Activated T-cell treated with anti-CD3 and anti-CD28 coated beads for 4 hours (primary cell): ENCODE measurements at regions not wholly inside any gene's neighbourhood (a gene's known extent, or its start where the extent isn't known, plus 50 kb on each side); places are given as distances from the start of the nearest gene placed in this dataset.
"Not testable (repeated sequence)": the region's sequence is repeated elsewhere in the genome, so short reads cannot be mapped to it uniquely, and the experiment has no call there.

ENCODE experiments used
- DNase-seq: peaks from one replicate; pipeline ENCODE4 v3.0.0-alpha.2; 2020

DNA sequence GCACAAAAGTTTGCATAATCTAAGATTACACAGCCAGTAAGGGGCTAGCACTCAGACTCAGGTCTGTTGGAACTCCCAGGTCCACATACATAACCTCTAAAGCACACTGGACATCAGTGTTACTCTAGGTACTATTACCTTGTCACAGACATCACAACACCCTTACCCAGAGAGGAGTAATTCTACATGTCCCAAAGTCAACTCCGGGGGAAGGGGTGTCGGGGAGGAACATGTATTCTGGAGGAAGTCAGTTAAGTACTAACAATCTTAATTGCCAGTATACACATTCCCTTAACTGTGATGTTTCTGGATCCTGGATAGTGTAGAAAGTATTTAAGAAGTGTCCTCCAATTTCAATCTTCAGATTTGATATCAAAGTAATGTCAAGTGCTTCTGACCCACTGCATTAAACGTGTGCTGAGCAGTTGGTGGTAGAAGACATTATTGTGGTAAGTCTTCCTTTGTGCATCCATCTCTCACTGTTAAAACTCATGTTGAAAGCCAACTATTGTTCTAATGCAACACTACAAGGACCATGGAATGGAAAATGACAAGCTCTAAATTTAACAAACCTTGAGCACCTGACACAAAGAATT is 155.4 kb downstream of the CRPPA start:
- DNase-seq = no peak

DNA sequence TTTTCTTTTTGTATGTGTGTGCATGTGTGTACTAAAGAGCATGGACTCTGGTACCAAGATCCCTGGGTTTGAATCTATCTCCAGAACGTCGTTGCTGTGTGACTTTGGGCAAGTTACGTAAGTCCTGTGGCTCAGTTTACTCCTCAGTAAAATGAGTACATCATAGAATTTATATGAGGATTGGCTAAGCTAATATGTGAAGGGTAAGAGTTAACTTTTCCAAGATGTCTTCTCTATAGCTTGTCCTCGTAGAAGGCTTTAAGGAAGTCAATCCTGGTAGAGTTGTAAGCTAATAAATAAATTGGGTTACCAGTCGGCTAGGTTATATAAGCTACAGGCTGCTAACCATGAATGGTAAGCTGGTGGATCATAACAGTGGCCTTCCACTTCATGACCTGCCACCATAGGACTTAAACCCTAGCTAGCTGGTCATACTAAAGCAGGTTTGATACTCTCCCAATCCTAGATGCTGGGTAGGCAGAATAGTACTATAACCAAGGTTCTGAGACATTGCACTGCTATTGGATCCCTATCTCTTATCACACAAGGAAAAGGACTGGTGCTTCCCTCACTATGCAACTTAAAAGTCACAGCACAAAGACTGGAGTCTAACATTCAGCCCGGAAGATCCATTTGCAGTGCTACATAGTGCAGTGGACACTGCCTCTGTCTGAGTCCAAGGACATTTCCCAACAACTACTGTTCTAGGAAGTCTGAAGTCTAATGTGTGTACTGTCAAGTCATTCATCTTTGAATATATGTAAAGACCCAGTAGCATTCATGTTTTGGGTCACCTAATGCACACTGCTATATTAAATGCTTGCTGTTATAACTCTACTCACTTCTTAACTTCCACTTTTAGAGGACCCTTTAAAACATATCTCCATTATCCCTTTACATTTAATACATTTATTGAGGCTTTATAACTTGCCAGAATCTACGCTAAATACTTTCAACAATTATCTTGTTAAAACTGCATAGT is 156.2 kb downstream of the CRPPA start:
- DNase-seq = no peak

DNA sequence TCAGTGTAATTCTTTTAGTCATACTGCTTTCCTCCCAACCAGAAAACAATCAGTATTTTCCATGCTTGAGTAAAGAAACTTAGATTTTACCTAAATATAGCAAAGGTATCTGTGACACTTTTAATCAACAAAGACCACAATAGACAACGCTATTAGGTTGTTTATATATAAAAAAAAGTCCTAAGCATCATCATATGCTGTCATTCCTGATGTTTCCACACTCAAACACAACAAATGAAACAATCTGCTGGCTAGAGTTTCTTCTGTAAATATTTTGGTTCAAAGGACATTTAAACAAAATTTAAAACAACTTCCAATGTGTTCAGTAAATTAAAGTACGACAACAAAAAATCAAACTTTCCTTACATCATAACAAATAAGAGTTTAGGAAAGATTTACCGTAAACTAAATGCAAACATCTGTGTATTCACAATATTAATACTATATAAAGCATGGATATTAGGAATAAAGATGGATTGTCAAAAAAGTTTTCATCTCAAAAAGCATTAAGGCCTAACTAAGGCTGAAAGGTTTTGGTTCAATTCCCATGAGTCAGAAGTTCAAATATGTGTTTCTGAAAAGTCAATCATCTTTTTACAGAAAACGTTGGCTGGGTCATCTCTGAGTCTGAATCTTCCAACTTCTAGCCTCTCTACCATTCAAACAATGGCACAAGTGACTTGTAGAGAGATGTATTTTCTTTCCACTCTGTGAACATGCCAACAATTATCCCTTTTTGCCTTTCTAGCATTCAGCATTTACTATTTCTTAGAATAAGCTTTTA is 157.1 kb downstream of the CRPPA start:
- no peak for DNase-seq

DNA sequence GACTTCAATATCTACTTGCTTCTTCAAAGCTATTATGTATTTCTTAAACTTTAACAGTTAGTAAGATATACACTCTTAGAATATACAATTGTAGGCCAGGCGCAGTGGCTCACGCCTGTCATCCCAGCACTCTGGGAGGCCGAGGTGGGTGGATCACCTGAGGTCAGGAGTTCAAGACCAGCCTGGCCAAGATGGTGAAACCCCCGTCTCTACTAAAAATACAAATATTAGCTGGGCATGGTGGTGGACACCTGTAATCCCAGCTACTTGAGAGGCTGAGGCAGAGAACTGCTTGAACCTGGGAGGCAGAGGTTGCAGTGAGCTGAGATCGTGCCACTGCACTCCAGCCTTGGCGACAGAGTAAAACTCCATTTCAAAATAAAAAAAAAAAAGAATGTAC is 158.0 kb downstream of the CRPPA start:
- not testable (repeated sequence) for DNase-seq

DNA sequence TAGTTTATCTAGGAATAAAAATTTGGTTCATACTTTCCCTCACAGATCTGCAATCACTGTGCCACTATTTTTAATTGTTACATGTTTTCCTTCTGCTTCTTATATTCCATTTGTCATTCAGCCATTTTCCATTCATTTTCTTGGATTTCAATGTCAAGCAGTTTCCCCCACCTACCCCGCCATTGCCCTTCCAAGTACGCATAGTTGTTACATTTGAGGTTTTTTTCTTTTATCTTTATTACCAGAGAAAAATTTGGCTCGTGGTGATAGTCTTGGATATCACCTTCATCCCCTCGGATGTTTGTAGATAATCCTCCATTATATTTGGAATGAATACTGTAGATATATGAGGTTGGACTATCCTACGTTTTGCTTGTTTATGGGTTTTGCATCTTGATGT is 159.7 kb downstream of the CRPPA start:
- no peak for DNase-seq

DNA sequence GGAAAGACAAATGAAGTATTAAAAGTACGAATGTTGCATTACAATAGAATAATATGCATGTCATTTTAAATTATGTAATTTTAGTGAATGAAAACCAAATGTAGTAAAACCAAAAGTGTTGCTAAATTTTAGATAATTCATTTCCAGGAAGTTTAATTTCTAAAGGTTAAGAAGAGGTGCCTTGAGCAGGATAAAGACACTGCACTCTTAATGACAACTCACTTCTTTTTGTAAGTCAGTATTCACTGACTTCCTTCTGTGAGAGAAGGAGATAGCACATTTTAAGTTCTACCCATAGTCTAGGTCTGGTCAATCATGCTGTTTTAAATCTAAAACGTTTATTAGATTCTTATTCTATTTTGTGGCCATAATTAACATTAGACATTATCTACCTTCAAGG is 160.2 kb downstream of the CRPPA start:
- DNase-seq = no peak

DNA sequence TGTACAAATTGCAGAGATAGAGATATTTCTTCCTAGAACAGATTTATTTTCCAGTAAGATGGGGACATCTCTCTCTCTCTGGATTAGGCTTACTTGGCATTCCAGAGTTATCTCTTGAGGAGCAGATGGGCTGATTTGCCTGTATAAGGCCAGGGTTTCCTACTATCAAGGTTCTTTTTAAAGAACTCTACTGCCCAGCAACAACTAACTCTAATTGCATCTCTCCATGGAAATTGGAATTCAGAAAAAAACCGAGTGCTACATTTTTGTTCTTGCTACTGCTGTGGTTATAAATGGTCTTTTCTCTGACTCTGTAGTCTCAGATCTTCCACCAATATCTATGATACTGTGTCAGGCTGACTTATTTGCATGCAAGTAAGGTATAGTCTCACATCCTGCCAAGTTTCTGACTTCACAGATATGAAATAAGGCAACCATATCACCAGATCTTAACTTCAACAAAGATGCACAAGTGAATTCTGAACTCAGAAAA is 161.1 kb downstream of the CRPPA start:
- DNase-seq = no peak

DNA sequence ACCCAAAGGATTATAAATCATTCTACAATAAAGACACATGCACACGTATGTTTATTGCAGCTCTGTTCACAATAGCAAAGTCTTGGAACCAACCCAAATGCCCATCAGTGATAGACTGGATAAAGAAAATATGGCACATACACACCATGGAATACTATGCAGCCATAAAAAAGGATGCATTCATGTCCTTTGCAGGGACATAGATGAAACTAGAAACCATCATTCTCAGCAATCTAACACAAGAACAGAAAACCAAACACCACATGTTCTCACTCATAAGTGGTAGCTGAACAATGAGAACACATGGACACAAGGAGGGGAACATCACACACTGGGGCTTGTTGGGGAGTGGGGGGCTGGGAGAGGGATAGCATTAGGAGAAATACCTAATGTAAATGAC is 164.9 kb downstream of the CRPPA start:
- not testable (repeated sequence) for DNase-seq

DNA sequence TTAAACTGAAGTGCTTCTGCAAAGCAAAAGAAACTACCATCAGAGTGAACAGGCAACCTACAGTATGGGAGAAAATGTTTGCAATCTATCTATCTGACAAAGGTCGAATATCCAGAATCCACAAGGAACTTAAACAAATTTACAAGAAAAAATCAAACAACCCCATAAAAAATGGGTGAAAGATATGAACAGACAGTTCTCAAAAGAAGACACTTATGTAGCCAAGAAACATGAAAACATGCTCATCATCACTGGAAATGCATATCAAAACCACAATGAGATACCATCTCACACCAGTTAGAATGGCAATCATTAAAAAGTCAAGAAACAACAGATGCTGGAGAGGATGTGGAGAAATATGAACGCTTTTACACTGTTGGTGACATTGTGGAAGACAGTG is 165.4 kb downstream of the CRPPA start:
- DNase-seq = not testable (repeated sequence)

DNA sequence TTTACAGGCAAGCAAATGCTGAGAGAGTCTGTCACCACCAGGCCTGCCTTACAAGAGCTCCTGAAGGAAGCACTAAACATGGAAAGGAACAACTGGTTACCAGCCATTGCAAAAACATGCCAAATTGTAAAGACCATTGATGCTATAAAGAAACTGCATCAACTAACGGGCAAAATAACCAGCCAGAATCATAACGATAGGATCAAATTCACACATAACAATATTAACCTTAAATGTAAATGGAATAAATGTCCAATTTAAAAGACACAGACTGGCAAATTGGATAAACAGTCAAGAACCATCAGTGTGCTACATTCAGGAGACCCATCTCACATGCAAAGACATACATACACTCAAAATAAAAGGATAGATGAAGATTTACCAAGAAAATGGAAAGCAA is 170.7 kb downstream of the CRPPA start:
- not testable (repeated sequence) for DNase-seq

DNA sequence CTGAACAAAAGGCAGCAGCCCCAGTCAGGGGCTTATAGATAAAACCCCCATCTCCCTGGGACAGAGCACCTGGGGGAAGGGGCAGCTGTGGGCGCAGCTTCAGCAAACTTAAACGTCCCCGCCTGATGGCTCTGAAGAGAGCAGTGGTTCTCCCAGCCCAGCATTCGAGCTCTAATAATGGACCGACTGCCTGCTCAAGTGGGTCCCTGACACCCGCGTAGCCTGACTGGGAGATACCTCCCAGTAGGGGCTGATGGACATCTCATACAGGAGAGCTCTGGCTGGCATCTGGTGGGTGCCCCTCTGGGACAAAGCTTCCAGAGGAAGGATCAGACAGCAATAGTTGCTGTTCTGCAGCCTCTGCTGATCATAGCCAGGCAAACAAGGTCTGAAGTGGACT is 172.1 kb downstream of the CRPPA start:
- DNase-seq = not testable (repeated sequence)

DNA sequence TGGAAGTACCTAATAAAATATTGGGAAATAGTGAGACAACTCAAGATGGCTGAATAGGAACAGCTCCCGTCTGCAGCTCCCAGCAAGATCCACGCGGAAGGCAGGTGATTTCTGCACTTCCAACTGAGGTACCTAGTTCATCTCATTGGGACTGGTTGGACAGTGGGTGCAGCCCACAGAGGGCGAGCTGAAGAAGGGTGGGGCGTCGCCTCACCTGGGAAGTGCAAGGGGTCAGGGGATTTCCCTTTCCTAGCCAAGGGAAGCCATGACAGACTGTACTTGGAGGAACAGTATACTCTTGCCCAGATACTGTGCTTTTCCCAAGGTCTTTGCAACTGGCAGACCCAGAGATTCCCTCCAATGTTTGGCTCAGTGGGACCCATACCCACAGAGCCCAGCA is 172.8 kb downstream of the CRPPA start:
- DNase-seq = not testable (repeated sequence)

DNA sequence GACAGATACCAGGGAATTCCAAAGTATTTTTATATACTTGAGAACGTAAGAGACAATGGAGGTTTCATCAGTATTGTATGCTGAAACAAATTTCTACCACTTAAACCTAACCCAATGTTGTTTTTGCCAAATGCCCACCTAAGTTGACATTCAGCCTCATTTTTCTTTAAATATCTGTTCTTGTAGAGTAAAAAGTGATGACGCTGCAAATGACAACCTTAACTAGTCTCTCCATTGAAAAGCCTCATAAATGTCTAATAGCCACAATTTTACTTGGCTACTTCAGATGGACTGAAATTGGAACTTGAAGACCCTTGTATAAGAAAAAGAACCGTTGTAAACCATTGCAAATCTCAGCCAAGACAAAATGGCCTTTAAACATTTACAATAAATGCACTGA is 176.9 kb downstream of the CRPPA start:
- no peak for DNase-seq

DNA sequence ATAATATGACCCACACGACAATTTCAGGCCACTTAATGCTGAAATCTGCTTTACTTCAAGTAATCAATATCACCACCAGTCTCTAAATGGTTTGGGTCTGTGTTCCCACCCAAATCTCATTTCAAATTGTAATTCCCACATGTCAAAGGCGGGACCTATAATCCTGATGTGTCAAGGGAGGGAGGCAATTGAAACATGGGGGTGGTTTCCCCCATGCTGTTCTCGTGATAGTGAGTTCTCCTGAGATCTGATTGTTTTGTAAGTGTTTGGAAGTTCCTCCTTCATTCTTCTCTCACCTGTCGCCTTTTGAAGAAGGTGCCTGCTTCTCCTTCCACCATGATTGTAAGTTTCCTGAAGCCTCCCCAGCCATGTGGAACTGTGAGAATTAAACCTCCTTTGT is 178.4 kb downstream of the CRPPA start:
- no peak for DNase-seq

DNA sequence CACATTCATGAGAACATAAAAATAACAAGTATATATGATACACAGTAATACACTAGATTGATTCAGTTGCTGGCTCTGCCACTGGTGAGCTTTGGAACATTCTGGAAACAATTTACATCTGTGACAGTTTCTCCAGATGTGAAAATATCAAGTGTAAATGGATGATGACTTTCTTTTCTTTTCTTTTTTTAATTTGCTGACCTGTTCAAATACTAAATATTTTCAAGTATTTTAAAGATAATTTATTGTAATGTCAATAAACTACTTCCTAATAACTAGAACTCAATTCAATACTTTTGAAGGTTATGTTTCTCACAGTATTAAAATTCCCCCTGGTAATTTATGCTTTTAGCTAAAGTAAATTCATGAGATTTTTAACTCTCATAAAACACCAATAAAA is 180.3 kb downstream of the CRPPA start:
- DNase-seq = no peak

DNA sequence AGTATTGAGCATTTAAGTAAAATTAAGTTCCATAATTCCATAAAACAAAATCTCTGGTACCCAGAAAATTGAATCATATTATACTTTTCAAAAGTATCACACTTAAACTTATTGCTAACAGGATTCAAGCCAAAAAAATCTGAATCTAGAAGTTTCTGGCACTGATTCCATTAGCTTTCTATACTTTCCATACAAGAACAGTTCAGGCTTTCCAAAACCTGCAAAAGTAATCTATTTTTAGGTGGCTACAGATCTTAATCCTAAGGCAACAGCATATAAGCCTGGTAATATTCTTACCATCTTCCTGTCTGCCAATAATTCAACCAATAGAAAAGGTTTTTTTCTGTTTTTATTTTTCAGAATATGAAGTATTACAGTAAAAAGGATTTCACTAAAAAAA is 185.0 kb downstream of the CRPPA start:
- DNase-seq = no peak

DNA sequence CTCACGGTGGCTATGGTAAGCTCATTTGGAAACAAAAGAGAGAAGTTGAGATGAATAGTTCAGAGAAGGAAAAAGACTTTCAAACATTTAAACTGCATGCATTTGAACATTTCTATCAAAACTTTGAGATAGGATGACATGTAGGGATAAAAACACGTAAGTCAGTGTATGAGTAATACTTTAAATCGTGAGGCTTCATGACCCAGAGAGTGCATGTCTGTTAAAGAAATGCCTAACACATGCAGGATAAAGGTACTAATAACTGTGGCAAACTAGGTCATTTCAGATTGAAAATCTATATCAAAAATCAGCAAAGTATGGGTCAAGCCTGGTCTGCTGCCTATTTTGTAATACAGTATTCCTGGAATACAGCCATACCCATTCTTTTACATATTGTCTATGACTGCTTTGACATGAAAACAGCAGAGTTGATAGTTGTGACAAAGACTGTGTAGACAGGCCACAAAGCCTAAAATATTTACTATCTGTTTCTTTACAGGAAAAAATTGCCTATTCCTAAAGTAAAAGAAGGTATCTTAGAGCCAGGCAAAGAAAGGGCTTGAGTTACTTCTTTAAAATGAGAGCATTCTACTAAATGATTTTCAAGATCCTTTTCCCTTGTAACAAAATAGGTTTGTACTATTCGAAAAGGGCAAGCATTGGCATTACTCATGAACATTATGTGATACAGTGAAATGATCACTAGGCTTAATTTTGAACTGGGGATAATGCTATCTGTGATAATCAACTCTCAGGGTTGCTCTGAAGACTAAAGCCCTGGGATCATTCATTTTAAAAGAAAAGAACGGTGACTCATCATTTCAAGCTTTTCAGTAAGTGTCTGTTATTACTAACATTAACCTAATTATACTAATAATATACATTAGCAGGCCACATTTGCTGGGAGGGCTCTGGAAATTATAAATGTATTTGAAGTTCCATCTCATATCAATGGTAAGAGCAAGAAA is 185.9 kb downstream of the CRPPA start:
- no peak for DNase-seq

DNA sequence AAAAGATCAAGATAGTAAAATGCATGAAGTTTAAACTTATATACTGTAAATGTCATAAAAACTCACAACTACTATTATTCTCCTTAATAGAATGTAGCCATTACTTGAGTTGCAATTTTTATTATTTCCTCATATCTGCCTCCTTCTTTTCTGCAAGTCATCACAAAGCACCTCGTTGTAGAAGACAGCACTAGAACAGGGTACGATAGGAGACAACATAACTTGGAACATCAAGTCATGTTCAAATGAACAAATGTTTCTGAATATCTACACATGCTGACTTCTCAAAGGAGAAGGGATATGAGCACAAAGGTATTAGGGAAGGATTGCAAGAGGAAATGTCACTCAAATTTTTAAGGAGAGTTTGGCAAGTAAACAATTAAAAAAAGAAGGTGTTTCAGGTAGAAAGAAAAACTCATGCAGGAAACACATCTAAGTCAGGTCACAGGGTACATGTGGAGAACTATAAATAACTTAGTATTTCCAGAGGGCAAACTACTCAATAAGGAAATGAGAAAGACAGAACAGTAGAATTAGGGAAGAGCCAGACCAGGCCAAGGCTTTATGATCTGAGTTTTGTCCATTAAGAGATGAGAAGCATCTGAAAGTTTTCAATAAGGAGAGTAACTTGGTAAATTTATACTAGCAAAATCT is 186.7 kb downstream of the CRPPA start:
- no peak for DNase-seq

DNA sequence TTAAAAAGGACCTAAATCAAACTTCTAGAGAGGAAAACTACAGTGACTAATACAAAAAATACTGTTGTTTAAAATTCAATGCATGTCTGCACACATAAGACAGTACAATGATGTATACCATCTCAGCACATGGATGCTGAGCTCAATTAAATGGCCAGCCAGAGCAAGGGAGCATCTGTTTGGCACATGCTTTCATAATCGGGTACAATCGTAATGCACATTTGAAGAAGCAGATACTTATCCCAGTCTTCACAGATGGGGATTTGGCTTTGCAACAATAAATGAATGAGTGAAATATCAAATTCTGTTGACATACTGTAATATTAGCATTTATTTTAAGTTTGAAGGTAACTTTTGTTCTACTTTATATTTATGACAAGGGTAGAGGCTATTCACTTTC is 187.8 kb downstream of the CRPPA start:
- no peak for DNase-seq

DNA sequence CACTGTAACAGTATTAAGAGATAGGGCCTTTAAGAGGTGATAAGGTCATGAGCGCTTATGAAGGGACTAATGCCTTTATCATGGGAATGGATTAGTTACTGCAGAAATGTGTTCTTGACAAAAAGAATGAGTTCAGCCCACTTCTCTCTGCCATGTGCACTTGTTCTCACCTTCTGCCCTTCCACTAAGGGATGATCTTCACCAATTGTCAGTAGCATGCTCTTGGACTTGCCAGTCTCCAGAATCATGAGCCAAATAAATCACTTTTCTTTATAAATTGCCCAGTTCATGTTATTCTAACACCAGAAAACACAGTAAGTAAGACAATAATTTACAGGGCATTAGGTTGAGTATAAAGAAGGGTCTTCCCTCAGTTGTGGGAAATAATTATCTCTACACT is 189.1 kb downstream of the CRPPA start:
- DNase-seq = no peak

DNA sequence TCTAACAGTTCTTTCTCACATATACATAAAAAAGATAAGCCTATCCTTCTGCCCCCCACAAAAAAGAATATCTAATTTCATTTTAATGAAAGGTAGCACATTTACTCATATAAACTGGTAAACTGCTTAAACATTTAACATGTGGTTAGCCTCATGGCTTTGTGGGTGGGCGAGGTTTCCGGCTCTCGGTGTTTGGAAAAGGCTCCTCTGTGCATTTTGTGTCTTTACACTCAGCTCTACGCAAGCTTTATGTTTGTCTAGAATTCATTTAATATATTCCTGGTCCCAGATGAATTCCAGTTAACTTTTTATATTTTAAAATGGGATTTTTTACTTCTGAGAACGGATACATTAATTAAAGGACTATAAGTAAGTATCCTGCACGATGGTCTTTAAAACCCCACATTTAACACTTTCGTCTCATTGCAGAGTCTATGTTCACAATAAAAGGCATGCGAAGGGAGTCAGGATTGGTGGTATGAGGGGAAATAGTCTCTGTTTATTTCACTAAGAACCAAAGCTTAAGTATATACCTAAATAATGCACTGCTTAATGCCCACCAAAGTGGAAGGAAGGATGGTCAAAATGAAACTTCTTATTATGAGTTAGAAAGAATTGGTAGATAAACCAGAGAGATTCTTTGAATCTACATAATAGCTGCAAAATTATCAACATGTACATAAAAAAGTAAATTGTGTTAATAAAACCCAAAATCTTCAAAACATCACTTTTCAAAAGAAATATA is 197.2 kb downstream of the CRPPA start:
- DNase-seq = peak; percentile 0
